NB4 (cell line): ENCODE measurements at regions not wholly inside any gene's neighbourhood (a gene's known extent, or its start where the extent isn't known, plus 50 kb on each side); places are given as distances from the start of the nearest gene placed in this dataset.

Source experiments
- CTCF ChIP-seq: IDR thresholded peaks from one replicate; pipeline ENCODE4 v1.5.1; 2012; ENCODE audit warnings: low read depth, low read length
- MAX ChIP-seq: IDR thresholded peaks from 2 replicates; pipeline ENCODE4 v1.6.1; 2011; ENCODE audit warnings: low read depth, low read length
- POLR2A ChIP-seq: IDR thresholded peaks from 2 replicates; pipeline ENCODE4 v1.6.1; 2011; ENCODE audit warnings: mild to moderate bottlenecking; ENCODE audit not compliant: insufficient read length; ENCODE audit errors: extremely low read depth

- TF ChIP-seq CTCF, result no peak
- no peak for TF ChIP-seq POLR2A
- no peak for TF ChIP-seq MAX
Observed at GRCh38 chr1:63087966-63088365, 234.4 kb upstream of the FOXD3 start.
